ENCODE measurements at regions not wholly inside any gene's neighbourhood (a gene's known extent, or its start where the extent isn't known, plus 50 kb on each side); places are given as distances from the start of the nearest gene placed in this dataset.
"Not testable (repeated sequence)": the region's sequence is repeated elsewhere in the genome, so short reads cannot be mapped to it uniquely, and the experiment has no call there.

GRCh38 chr1:5730272-5731109 lies 261.7 kb downstream of the NPHP4 start:
- no peak for DNase-seq

- DNase-seq, result no peak
These were observed 262.5 kb downstream of the NPHP4 start for GRCh38 chr1:5729636-5730145.

- DNase-seq, result no peak
These were observed 263.4 kb downstream of the NPHP4 start for GRCh38 chr1:5728663-5729355.

DNA sequence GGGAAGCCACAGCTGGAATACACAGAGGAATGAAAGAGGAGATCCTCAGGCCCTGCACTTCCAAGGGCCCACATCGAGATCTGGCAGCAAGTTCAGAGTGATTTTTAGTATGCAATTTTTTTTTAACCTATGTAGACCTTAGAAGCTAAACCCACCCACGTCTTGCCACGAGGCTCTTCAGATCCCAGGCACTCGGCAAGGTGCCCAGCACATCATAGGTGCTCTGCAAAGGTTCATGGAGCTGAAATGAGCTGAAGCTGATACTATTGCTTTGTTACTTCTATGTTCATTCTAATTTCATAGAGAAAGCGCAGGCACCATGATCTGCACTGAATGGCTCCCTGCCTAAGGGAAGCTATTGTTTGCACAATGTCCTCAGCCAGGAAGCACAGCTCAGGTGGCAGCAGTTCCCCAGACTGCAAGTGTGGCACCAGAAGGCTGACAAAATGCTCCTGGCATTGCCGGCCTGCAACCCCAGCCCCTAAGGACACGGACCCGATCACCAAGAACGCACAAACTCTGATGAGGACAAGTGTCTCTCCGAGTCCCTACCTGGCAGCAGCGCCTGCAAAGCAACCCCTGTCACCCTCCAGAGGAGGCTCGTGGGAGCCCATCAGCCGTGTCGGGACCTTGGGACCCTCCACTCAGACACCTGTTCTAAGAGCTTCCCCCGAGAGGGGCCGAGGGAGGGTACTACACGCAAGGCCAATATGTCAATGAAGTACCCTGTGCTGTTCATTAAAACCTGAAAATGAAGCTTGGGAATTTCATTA lies 264.2 kb downstream of the NPHP4 start:
- DNase-seq, result no peak

GRCh38 chr1:5727191-5727590 lies 265.0 kb downstream of the NPHP4 start:
- DNase-seq, result no peak

DNA sequence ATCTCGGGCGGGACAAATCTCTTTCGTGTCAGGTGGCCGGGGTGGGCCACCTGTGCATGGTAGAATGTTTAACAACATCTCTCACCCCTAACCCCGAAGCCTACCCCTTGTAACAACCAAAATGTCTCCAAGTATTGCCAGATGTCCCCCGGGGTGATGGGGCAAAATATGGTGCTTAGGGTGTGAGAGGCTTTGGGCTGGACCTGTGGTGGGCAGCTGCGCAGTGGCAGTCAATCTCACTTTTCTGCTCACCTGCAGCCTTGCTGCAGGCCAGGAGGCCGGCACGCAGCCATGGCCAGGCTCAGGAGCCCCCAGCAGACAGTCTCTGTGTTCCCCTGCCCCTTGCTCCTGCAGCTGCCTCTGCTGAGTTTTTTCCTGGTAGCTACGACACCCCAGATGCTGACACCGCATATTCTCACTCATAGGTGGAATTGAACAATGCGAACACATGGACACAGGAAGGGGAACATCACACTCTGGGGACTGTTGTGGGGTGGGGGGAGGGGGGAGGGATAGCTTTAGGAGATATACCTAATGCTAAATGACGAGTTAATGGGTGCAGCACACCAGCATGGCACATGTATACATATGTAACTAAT lies 265.5 kb downstream of the NPHP4 start:
- DNase-seq, result not testable (repeated sequence)

DNA sequence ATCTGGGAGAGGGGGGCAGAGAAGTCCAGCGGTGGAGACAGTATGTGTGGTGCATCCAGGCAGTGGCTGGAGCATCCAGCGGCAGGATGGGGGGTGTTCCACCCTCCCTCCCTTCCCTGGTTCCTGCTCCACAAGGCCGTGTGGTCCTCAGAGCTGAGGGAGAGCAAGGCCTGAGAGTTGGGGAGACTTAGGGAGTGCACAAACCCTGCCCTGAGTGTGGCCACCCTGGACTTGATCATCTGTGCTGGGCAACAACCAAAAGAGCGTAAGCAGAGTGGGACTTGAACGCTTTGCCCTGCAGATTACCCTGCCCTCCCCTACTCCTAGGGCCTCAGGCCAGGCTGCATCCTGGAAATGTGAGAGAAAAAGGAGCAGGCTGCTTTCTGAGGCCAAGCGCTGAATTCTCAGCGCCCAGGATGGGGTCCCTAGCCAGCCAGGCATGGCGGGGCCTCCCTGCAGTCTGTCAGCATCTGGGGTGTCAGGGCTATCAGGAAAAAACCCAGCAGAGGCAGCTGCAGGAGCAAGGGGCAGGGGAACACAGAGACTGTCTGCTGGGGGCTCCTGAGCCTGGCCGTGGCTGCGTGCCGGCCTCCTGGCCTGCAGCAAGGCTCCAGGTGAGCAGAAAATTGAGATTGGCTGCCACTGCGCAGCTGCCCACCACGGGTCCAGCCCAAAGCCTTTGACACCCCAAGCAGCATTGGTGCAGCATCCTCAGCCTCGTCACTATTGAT lies 266.2 kb downstream of the NPHP4 start:
- no peak for DNase-seq

DNA sequence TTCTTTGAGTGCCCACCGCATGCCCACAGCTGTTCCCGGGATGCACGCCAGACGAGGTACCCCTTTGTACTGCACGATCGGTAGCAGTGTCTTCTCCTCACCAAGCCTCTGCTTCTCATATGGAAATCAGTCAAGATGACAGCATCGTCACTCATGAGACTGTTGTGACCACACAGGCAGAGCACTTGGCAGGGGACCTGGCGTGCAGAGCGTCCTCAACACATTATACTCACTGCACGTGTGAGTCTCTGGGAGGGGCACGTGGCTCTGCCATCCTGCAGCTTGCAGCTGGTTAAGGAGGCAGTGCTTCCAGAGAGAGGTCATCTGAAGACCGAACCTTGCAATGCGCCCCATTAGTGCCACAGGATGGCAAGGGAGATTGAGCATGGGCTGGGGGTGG lies 266.8 kb downstream of the NPHP4 start:
- DNase-seq, result no peak

DNA sequence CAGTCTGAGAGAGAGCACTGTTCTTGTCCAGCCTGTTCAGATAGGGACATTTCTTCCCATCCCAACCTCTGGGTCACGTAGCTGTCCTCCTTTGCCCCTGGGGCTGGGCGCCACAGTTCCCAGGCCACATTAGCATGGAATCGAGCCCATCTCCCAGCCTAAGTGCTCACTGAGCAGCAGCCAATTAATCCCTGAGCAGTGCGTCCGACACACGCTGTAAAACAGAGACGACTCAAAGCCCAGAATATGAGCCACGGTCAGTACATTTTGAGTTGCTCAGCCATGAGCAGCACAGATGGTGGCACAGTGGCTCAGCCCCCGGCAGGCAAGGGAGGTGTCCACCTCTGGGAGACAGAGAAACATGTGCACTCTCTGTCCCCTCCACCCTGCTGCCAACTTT lies 267.4 kb downstream of the NPHP4 start:
- DNase-seq, result no peak

GRCh38 chr1:5722635-5723164 lies 269.5 kb downstream of the NPHP4 start:
- no peak for DNase-seq

DNA sequence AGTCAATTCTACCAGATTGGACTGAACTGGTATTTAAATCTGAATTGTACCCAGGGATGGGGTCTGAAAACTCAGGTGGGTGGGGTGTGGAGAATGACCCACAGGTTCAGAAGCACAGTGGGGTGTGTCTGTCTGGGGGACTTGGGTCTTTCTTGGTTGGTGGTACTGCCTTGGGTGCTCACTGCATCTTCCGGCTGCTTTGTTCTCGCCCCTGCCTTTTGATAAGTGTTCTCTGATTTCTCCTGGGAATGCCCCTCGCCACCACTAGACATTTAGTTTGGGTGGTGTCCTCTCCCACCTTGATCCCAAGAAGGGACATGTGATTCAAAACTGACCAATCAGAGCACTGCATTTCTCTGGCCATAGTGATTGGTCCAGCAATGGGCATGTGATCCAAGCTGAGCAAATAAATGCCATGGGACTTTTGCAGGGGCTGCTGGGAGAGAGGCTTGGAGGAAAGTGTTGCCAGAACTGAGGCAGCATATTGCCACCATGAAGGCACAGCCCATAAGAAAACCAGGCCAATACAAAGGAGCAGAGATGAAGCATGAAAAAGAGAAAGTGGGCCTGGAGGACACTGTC lies 270.5 kb downstream of the NPHP4 start:
- DNase-seq, result no peak

DNA sequence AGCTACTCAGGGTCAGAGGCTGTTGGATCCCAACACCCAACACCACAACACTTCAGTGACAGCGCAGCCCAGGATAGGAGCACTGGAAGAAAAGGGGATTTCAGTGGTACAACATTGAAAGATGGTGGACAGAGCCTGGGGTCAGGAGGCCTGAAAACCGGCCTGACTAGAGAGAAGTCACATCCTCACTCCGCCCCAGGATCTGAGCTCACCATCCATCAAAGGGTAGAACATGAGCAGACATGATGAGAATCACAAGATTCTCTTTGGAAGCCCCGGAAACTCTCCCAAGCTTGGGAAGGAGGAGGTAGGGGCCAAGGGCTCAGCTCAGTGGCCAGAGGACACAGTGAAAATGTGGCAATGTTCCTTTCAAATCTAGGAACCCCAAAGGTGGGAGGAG lies 271.3 kb downstream of the NPHP4 start:
- no peak for DNase-seq

DNA sequence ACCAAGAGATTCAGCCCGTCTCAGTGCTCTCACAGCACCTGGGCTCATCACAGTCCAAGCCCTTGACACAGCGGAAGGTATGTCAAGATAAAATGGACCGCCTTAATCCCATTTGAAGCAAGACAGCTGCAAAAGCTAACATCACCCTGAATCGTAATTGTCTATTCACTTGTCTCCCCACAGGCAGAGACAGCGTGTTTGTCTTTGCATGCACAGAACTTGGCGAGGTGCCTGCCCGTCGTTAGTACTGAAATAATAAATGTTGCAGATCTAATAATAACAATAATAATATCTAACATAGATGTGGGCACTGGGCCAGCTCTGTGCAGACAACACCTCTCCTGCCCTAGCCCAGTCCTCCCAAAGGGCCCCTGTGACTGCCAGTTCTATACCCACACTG lies 271.7 kb downstream of the NPHP4 start:
- DNase-seq, result no peak

DNA sequence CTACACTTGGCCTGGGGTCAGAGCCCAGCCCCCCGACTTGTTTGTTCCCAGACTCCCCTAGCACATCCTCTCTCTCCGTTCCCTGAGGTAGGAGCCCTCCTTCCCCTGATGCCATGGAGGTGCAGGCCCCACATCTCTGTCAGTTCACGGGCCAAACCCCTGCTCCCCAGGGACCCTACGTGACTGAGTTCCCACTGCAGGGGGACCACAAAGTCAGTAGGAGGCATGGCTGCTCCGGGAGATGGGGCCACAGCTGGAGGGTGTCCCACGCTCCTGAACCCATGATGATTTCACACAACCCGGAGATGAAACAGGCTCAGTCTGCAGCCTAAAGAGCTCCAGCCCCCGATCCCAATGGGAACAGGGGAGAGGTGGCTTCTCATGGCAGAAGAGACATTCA lies 272.2 kb downstream of the NPHP4 start:
- DNase-seq, result no peak

GRCh38 chr1:5718831-5719632 lies 273.2 kb downstream of the NPHP4 start:
- DNase-seq, result no peak

DNA sequence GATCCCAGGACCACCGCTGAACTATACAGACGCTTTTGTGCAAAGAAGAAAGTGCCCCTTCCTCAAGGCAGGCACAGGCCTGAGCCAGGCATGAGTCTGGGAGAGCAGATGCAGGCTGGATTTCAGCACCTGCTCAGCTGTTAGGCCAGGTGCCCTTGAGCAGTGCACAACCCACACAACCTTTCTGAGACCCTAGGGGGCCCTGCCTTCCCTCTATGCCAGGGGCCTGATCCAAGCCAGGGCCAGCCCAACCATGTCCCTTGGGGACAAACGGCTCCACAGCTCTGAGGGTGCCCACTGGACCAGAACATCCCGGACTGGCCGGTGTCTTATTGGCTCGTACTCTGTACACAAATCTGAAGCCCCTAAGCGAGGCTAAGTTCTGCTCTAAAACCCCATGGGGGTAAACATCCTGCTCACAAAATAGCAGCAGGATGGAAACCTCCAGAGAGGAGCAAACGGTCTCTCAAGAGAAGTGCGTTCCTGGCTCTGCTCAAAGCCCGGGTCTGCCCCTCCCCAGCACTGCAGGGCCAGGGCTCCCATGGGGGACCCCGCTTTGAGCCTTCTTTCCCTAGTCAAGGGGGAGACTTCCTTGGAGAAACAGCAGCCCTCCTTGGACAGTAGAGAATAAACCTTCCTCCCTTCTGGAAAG lies 275.1 kb downstream of the NPHP4 start:
- DNase-seq, result no peak

DNA sequence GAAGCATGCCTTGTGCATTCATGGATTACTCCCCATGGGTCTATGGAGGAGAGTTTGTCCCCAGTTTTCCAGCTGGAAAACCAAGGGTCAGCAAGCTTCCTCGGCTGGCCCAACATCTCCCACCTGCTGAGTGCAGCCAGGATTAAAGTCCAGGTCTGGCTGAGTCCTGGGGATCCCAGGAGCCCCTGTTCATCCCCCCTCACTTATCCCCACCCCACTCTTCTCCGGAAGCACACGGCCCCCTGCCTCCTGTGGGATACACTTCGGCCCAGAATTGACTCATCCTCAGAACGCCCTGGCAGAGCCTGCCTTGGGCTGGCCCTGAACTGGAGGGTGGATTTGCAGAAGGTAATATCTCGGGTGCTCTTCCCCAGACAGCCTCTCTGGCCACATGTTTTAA lies 276.1 kb downstream of the NPHP4 start:
- DNase-seq, result no peak

DNA sequence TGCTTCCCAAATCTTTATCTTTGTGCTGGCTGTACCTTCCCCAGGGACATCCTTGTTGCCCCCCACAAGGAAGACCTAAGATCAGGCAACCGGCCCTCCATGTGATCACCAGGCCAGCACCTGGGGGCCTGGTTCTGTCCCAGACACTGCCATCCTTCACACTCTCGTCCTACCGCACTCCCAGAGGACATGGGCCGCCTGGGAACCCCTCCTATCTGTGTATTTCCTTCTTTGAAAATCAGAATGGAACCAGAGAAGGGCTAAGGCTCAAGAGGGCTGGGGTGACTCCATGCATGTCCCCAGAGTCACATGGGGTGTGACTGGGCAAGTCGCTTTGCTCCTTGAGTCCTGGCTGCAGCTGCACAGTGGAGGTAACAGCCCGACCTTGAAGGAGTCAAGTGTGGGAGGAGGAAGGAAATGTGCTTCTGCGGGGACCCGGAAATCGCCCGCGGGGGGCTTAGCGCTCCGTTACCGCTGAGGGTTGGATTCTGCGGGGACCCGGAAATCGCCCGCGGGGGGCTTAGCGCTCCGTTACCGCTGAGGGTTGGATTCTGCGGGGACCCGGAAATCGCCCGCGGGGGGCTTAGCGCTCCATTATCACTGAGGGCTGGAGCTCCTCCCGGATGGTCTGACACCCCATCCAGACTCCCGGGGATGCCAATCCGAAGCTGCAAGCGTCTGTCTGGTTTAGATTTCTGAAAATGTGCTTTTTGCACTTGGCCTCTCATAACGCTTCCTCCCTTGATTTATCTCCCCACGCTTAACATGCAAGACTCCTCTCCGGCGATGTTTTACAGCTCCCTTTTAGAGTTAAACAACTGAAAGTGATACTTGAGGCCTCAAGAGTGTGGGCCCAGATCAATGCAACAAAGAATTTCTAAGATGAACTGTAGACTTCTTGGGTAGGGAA lies 278.9 kb downstream of the NPHP4 start:
- DNase-seq, result no peak
